Upper lobe of left lung (tissue), 6 donors: ENCODE measurements at regions not wholly inside any gene's neighbourhood (a gene's known extent, or its start where the extent isn't known, plus 50 kb on each side); places are given as distances from the start of the nearest gene placed in this dataset.

Source experiments
- ATAC-seq, 2 donors: fragments of 200-7000 bp; cut with Tn5 transposase; one replicate each; pipeline ENCODE4 v1.9.1; 2022; ENCODE audit warnings: mild to moderate bottlenecking in 2 of 2, moderate library complexity in 2 of 2; ENCODE audit not compliant: low FRiP score in 2 of 2
- DNase-seq, 2 donors: peaks; one replicate each; pipeline ENCODE4 v3.0.0-alpha.2; 2019 to 2020
- H3K27ac ChIP-seq, 4 donors: fragments of 200-600 bp; sonication (generic); one replicate each; pipeline ENCODE4 v1.5.1; 2016 to 2019
- H3K27me3 ChIP-seq, 4 donors: fragments of 200-600 bp; sonication (generic); one replicate each; pipeline ENCODE4 v1.5.1; 2017 to 2019
- H3K36me3 ChIP-seq, 4 donors: fragments of 200-600 bp; sonication (generic); one replicate each; pipeline ENCODE4 v1.5.1; 2016 to 2019
- H3K4me1 ChIP-seq, 4 donors: fragments of 200-600 bp; sonication (generic); one replicate each; pipeline ENCODE4 v1.5.1; 2018 to 2019
- H3K4me3 ChIP-seq, 4 donors: fragments of 200-600 bp; sonication (generic); one replicate each; pipeline ENCODE4 v1.5.1; 2017 to 2019; ENCODE audit warnings: mild to moderate bottlenecking in 2 of 4, moderate library complexity in 1 of 4
- H3K9me3 ChIP-seq, 4 donors: fragments of 200-600 bp; sonication (generic); one replicate each; pipeline ENCODE4 v1.5.1; 2018 to 2019
- EP300 ChIP-seq, 4 donors: sonication (generic); formaldehyde crosslinking; IDR thresholded peaks; one replicate each; pipeline ENCODE4 v1.5.1; 2017; ENCODE audit warnings: antibody characterized with exemption in 4 of 4, control low read depth in 2 of 4
- POLR2A ChIP-seq, 4 donors: fragments of 450-650 bp; IDR thresholded peaks; one replicate each; pipeline ENCODE4 v1.5.1; 2016 to 2017; ENCODE audit warnings: antibody characterized with exemption in 4 of 4, mild to moderate bottlenecking in 2 of 4
- POLR2AphosphoS5 ChIP-seq, 2 donors: sonication (generic); formaldehyde crosslinking; IDR thresholded peaks; one replicate each; pipeline ENCODE4 v1.5.1; 2017; ENCODE audit warnings: antibody characterized with exemption in 2 of 2
- WGBS, 2 donors: methylation state at CpG; one replicate each; pipeline ENCODE4 v1.1.5; 2017 to 2018; 5-methylcytosine and 5-hydroxymethylcytosine counted together
- TF ChIP-seq, protein P1 (sequence below), 6 experiments: fragments of 450-650 bp in 4 of 6; fragments of 200-600 bp in 2 of 6; sonication (generic) in 2 of 6; IDR thresholded peaks; one replicate each; pipeline ENCODE4 v1.5.1; 2016 to 2019; ENCODE audit warnings: antibody characterized with exemption in 6 of 6
- donor health status: DM: no; HTN: no; CAD: no; lungs with moderate emphysema.
- donor health status: DM: no; HTN: yes; CAD: no; lungs with severe emphysema.

DNA sequence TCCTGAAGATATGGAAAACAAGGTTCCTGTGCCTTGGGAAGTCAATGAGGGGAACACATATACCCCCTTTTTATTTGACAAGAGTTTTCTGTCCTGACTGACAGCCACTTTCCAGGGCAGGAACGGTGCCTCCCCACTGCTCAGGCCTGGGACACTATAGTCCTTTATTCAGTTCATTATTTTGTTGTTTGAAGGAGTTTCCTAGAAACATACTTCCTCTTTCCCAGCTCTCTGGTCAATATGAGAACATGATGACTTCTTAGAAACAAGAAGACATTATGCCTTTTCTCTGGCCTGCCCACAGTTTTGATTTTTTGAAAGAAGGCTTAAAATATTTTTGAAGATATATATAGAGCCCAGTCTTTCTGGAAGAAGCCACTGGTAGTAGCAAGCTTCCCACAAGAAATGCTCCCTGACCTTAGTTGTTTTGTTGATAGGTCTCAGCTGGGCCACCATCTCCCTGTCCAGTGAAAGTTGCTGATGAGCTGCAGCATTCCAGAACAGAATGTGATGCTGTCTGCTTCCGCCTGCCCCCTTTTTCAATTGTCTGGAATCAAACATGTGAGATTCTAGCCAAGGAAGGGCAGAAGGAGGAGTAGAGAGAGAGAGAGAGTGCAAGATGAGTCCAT is 122.7 kb upstream of the ADRA1D start:
- peak in 1 of 2 donors; percentile 62 for ATAC-seq
- H3K4me1 ChIP-seq, result peaks cover 0 to 19% (median 7%) of the 10 kb centered on the region in 4 donors
- TF ChIP-seq, protein P1, sequence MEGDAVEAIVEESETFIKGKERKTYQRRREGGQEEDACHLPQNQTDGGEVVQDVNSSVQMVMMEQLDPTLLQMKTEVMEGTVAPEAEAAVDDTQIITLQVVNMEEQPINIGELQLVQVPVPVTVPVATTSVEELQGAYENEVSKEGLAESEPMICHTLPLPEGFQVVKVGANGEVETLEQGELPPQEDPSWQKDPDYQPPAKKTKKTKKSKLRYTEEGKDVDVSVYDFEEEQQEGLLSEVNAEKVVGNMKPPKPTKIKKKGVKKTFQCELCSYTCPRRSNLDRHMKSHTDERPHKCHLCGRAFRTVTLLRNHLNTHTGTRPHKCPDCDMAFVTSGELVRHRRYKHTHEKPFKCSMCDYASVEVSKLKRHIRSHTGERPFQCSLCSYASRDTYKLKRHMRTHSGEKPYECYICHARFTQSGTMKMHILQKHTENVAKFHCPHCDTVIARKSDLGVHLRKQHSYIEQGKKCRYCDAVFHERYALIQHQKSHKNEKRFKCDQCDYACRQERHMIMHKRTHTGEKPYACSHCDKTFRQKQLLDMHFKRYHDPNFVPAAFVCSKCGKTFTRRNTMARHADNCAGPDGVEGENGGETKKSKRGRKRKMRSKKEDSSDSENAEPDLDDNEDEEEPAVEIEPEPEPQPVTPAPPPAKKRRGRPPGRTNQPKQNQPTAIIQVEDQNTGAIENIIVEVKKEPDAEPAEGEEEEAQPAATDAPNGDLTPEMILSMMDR (IDR thresholded peaks at IDR 0.05), result no peak
- TF ChIP-seq EP300 (IDR thresholded peaks at IDR 0.05), result no peak
- TF ChIP-seq POLR2A (IDR thresholded peaks at IDR 0.05), result no peak
- TF ChIP-seq POLR2AphosphoS5 (IDR thresholded peaks at IDR 0.05), result no peak
- H3K4me3 ChIP-seq, result no peak overlapping the region
- no peaks in the 10 kb centered on the region for H3K9me3 ChIP-seq
- H3K36me3 ChIP-seq, result no peaks in the 10 kb centered on the region
- H3K27ac ChIP-seq, result peak overlapping the region in 1 of 4 donors; percentile 3
- DNase-seq, result no peak
- WGBS, 2 donors, result 59 to 62% methylated on average over 2 of the region's 2 CpGs
- H3K27me3 ChIP-seq, result no peaks in the 10 kb centered on the region

DNA sequence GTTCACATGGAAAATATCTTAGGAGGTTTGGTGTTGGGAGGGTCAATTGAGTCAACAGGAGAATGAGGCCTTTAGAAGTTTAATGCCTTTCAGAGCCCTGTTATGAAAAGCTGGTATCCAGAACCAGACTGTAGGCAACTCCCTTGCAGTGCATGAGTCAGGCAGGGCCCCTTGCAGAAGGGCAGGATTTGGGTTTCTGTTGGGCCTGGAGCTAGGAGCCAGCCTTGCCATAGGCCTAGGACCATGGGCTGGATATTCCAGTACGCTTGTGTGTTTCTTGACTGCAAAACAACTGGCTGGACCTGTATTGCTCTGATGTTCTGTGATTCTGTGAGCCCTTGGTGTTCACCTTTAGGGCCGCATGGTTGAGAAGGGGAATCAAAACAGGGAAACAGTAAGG is 121.8 kb upstream of the ADRA1D start:
- H3K4me3 ChIP-seq, result no peak overlapping the region
- no peaks in the 10 kb centered on the region for H3K27me3 ChIP-seq
- WGBS, 2 donors, result 80 to 84% methylated on average over 2 of the region's 2 CpGs
- H3K4me1 ChIP-seq, result peaks cover 0 to 19% (median 7%) of the 10 kb centered on the region in 4 donors
- no peak for DNase-seq
- ATAC-seq, result peak in 1 of 2 donors; percentile 31
- TF ChIP-seq, protein P1 (IDR thresholded peaks at IDR 0.05), result no peak
- no peak for TF ChIP-seq POLR2A (IDR thresholded peaks at IDR 0.05)
- TF ChIP-seq POLR2AphosphoS5 (IDR thresholded peaks at IDR 0.05), result no peak
- TF ChIP-seq EP300 (IDR thresholded peaks at IDR 0.05), result no peak
- no peaks in the 10 kb centered on the region for H3K36me3 ChIP-seq
- H3K9me3 ChIP-seq, result no peaks in the 10 kb centered on the region
- no peak overlapping the region for H3K27ac ChIP-seq

DNA sequence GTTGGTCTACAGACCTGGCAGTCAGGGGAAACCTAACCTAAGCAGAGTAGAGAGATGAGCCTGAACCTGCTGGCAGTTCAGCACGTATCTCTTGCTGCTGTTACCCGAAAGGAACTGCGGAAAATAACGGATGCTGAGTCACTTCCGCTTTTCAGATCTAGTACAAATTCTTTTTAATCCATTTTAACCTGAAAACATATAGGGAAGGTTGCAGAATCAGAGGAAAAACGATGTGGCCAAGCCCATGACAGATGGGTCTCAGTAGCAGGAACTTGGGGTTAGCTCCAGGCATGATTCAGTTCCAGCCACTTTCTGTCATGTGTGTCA is 120.7 kb upstream of the ADRA1D start:
- DNase-seq (peak in 1 of 2 donors; percentile 21), ATAC-seq (peak in 1 of 2 donors; percentile 40)
- Histone ChIP-seq H3K4me3 (no peak overlapping the region), H3K9me3 (no peaks in the 10 kb centered on the region), H3K27ac (no peak overlapping the region), H3K4me1 (peaks cover 0 to 19% (median 7%) of the 10 kb centered on the region in 4 donors), H3K36me3 (no peaks in the 10 kb centered on the region), H3K27me3 (no peaks in the 10 kb centered on the region)
- no peak for TF ChIP-seq POLR2AphosphoS5 (IDR thresholded peaks at IDR 0.05)
- no peak for TF ChIP-seq POLR2A (IDR thresholded peaks at IDR 0.05)
- TF ChIP-seq EP300 (IDR thresholded peaks at IDR 0.05), result no peak
- TF ChIP-seq, protein P1 (IDR thresholded peaks at IDR 0.05), result no peak
- 38 to 53% methylated on average over 6 of the region's 6 CpGs for WGBS, 2 donors

DNA sequence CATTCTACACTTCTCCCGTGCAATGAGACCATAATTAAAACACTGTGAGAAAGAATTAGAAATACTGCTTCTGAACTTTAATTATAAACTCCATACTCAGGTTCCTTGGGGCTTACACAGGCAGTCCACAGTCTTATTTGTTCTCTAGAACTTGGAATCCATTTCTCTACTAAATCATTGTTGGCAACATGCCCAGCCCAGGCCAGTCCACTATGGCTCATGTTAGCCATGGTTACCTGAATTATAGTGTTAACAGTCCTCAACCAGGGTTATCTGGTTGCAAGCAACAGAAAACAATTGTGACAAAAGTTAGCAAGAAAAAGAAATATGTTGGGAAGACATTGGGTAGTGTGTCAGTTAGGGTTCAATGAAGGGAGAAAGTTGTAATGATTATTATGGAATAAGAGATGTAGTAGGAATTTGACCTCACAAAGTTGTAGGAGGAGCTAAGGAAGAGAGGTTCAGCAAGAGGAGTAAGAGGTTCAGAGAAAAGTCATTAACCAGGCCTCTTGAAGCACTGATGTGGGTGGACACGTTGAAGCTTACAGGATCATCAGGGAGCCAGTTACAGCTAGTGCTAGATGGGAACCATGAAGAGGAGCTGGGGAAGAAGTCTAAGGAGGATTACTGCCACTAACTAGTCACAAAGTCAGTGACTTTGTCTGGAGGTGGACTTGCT is 120.2 kb upstream of the ADRA1D start:
- Histone ChIP-seq H3K36me3 (no peaks in the 10 kb centered on the region), H3K4me1 (peaks cover 0 to 19% (median 7%) of the 10 kb centered on the region in 4 donors), H3K27me3 (no peaks in the 10 kb centered on the region), H3K4me3 (no peak overlapping the region), H3K27ac (no peak overlapping the region), H3K9me3 (no peaks in the 10 kb centered on the region)
- TF ChIP-seq POLR2A (IDR thresholded peaks at IDR 0.05) (no peak), EP300 (IDR thresholded peaks at IDR 0.05) (no peak), POLR2AphosphoS5 (IDR thresholded peaks at IDR 0.05) (no peak)
- TF ChIP-seq, protein P1 (IDR thresholded peaks at IDR 0.05), result no peak
- ATAC-seq (peak in 1 of 2 donors; percentile 7), DNase-seq (no peak)
- 69 to 79% methylated on average over 2 of the region's 2 CpGs for WGBS, 2 donors
